H9 (cell line): ENCODE measurements at regions not wholly inside any gene's neighbourhood (a gene's known extent, or its start where the extent isn't known, plus 50 kb on each side); places are given as distances from the start of the nearest gene placed in this dataset.

Source experiments
- DNase-seq: peaks from one replicate; pipeline ENCODE4 v3.0.0-alpha.2; 2017
- H2AFZ ChIP-seq: one replicate; pipeline ENCODE4 v1.6.1; 2013; ENCODE audit warnings: mild to moderate bottlenecking, low read length, control low read depth, moderate library complexity
- H2AK5ac ChIP-seq: 2 replicates; pipeline ENCODE4 v1.6.1; 2013; ENCODE audit warnings: low read length, control low read depth, mixed read lengths; ENCODE audit not compliant: insufficient read length
- H2BK120ac ChIP-seq: one replicate; pipeline ENCODE4 v1.6.1; 2013; ENCODE audit warnings: low read depth, mild to moderate bottlenecking, low read length, control low read depth, inconsistent platforms; ENCODE audit not compliant: poor library complexity, severe bottlenecking
- H2BK12ac ChIP-seq: 2 replicates; pipeline ENCODE4 v1.6.1; 2013; ENCODE audit warnings: low read length, control low read depth, mixed read lengths, low read depth; ENCODE audit not compliant: insufficient read length
- H2BK15ac ChIP-seq: 2 replicates; pipeline ENCODE4 v1.6.1; 2013; ENCODE audit warnings: low read depth, low read length, control low read depth
- H2BK20ac ChIP-seq: one replicate; pipeline ENCODE4 v1.6.1; 2013; ENCODE audit warnings: low read depth, mild to moderate bottlenecking, low read length, control low read depth, inconsistent platforms; ENCODE audit not compliant: poor library complexity, severe bottlenecking
- H2BK5ac ChIP-seq: 2 replicates; pipeline ENCODE4 v1.6.1; 2013; ENCODE audit warnings: low read length, control low read depth, mixed read lengths; ENCODE audit not compliant: insufficient read length
- H3K14ac ChIP-seq: 2 replicates; pipeline ENCODE4 v1.6.1; 2013; ENCODE audit warnings: low read length, control low read depth; ENCODE audit not compliant: insufficient read depth
- H3K18ac ChIP-seq: 2 replicates; pipeline ENCODE4 v1.6.1; 2013; ENCODE audit warnings: low read depth, mild to moderate bottlenecking, mixed read lengths, low read length, control low read depth; ENCODE audit not compliant: insufficient read length
- H3K23ac ChIP-seq: 2 replicates; pipeline ENCODE4 v1.6.1; 2013; ENCODE audit warnings: low read length, control low read depth, mixed read lengths, low read depth; ENCODE audit not compliant: insufficient read length
- H3K23me2 ChIP-seq: 2 replicates; pipeline ENCODE4 v1.6.1; 2013; ENCODE audit warnings: low read depth, mild to moderate bottlenecking, mixed read lengths, low read length, control low read depth; ENCODE audit not compliant: insufficient read length, poor library complexity, severe bottlenecking
- H3K27ac ChIP-seq: 2 replicates; pipeline ENCODE4 v1.5.1; 2013; ENCODE audit warnings: low read length, control low read depth, mixed read lengths, low read depth; ENCODE audit not compliant: insufficient read length
- H3K27me3 ChIP-seq: 2 replicates; pipeline ENCODE4 v1.6.1; 2013; ENCODE audit warnings: low read length, control low read depth, inconsistent platforms; ENCODE audit not compliant: insufficient read depth
- H3K4ac ChIP-seq: 2 replicates; pipeline ENCODE4 v1.6.1; 2013; ENCODE audit warnings: low read depth, mild to moderate bottlenecking, control low read depth, inconsistent platforms, low read length, moderate library complexity
- H3K4me1 ChIP-seq: 2 replicates; pipeline ENCODE4 v1.6.1; 2013; ENCODE audit warnings: low read length, control low read depth, inconsistent platforms; ENCODE audit not compliant: insufficient read depth
- H3K4me2 ChIP-seq: 2 replicates; pipeline ENCODE4 v1.6.1; 2013; ENCODE audit warnings: low read length, control low read depth, mixed read lengths; ENCODE audit not compliant: insufficient read length, insufficient read depth
- H3K56ac ChIP-seq: 2 replicates; pipeline ENCODE4 v1.6.1; 2013; ENCODE audit warnings: low read depth, mild to moderate bottlenecking, mixed read lengths, low read length, control low read depth; ENCODE audit not compliant: insufficient read length
- H3K79me1 ChIP-seq: 2 replicates; pipeline ENCODE4 v1.6.1; 2013; ENCODE audit warnings: low read depth, mild to moderate bottlenecking, moderate library complexity, low read length, control low read depth, inconsistent platforms; ENCODE audit not compliant: insufficient read depth, poor library complexity, severe bottlenecking
- H3K79me2 ChIP-seq: 2 replicates; pipeline ENCODE4 v1.6.1; 2013; ENCODE audit warnings: low read length, control low read depth, inconsistent platforms; ENCODE audit not compliant: insufficient read depth
- H3K9ac ChIP-seq: 2 replicates; pipeline ENCODE4 v1.6.1; 2013; ENCODE audit warnings: low read length, control low read depth, mixed read lengths; ENCODE audit not compliant: insufficient read length; ENCODE audit errors: extremely low read depth
- H3K9me3 ChIP-seq: one replicate; pipeline ENCODE4 v1.6.1; 2013; ENCODE audit warnings: low read depth, low read length, inconsistent platforms; ENCODE audit not compliant: control insufficient read depth
- H3T11ph ChIP-seq: one replicate; pipeline ENCODE4 v1.6.1; 2013; ENCODE audit warnings: mild to moderate bottlenecking, low read length, control low read depth, inconsistent platforms
- H4K20me1 ChIP-seq: one replicate; pipeline ENCODE4 v1.6.1; 2013; ENCODE audit not compliant: control insufficient read depth, insufficient read length, insufficient read depth
- H4K5ac ChIP-seq: 2 replicates; pipeline ENCODE4 v1.6.1; 2013; ENCODE audit warnings: low read depth, mild to moderate bottlenecking, mixed read lengths, low read length, control low read depth; ENCODE audit not compliant: insufficient read length
- H4K8ac ChIP-seq: replicated peaks from 2 replicates; pipeline ENCODE4 v1.6.1; 2013; ENCODE audit warnings: low read length, control low read depth, mixed read lengths, low read depth; ENCODE audit not compliant: insufficient read length
- H4K91ac ChIP-seq: 2 replicates; pipeline ENCODE4 v1.6.1; 2013; ENCODE audit warnings: low read depth, mild to moderate bottlenecking, moderate library complexity, mixed read lengths, low read length, control low read depth; ENCODE audit not compliant: insufficient read length
- H3K27ac Mint-ChIP-seq, 3 experiments: 2 replicates in 2 of 3; 3 replicates in 1 of 3; pipeline ENCODE4 v1.8.0; 2020 to 2021; ENCODE audit warnings: mixed read lengths in 3 of 3, mild to moderate bottlenecking in 1 of 3, moderate library complexity in 1 of 3
- H3K27me3 Mint-ChIP-seq: 2 replicates; pipeline ENCODE4 v1.8.0; 2021; ENCODE audit warnings: low read depth, mild to moderate bottlenecking, moderate library complexity, mixed read lengths
- H3K36me3 Mint-ChIP-seq, 3 experiments: 2 replicates in 2 of 3; 3 replicates in 1 of 3; pipeline ENCODE4 v1.8.0; 2020 to 2021; ENCODE audit warnings: low read depth in 3 of 3, mixed read lengths in 3 of 3; ENCODE audit not compliant: insufficient read depth in 1 of 3
- H3K4me1 Mint-ChIP-seq, 2 experiments: 2 replicates each; pipeline ENCODE4 v1.8.0; 2020; ENCODE audit warnings: mixed read lengths in 2 of 2
- H3K4me3 Mint-ChIP-seq, 2 experiments: 2 replicates in 1 of 2; 3 replicates in 1 of 2; pipeline ENCODE4 v1.8.0; 2020 to 2021; ENCODE audit warnings: mild to moderate bottlenecking in 2 of 2, mixed read lengths in 2 of 2, moderate library complexity in 1 of 2
- H3K9me3 Mint-ChIP-seq, 2 experiments: 2 replicates in 1 of 2; 3 replicates in 1 of 2; pipeline ENCODE4 v1.8.0; 2020; ENCODE audit warnings: mild to moderate bottlenecking in 2 of 2, mixed read lengths in 2 of 2, moderate library complexity in 1 of 2
- WGBS: extraction: QIAGEN DNeasy Blood & Tissue Kit; methylation state at CpG from one replicate; pipeline ENCODE4 v1.1.7; 2013; ENCODE audit warnings: missing lambda C conversion rate, low lambda C conversion rate, mixed read lengths; ENCODE audit not compliant: insufficient read length; ENCODE audit errors: extremely low coverage; 5-methylcytosine and 5-hydroxymethylcytosine counted together
- TF ChIP-seq, protein P1 (sequence below): fragments of 200-600 bp; sonication (generic); conservative IDR thresholded peaks from 3 replicates; pipeline ENCODE4 v1.8.0; 2021; ENCODE audit warnings: antibody characterized with exemption, mild to moderate bottlenecking

DNA sequence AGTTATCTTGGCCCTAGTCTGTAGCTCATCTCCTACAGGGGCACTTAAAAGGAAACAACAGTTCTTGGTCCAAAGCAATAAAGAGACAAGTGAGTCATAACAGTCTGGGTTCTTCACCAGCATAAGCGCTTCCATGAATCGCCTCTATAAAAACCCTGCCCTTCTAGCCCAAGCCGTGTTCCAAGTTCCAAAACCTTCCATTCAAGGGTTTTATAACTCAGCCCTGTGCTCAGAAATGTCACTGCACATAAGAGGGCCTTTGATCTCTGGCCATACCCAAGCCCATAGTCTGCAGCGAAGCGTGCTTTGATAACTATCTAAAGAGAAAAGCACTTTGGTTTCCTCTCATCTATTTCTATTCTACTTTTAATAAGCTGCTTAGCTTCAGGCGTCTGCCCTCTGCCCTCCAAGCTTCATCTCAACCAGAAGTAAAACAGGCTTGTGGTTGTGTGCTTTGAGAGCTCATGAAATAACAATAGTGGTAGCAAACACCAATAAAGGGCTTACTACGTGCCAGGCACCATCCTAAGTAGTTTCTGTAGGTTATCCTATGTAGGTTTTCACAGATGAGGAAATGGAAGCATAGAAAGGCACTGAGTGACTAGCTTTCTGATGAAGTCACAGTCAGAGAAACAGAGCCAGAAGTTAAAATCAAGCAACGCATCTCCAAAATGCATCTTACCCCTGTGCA is 64.0 kb upstream of the AKAP13 start:
- Histone ChIP-seq H3K27ac (no peak overlapping the region), H2BK5ac (no peak overlapping the region), H4K8ac (no peak overlapping the region), H3K9ac (no peak overlapping the region), H2BK12ac (no peak overlapping the region), H3K18ac (no peak overlapping the region), H3K56ac (no peak overlapping the region), H2AK5ac (no peak overlapping the region), H2AFZ (no peak overlapping the region), H3K14ac (no peak overlapping the region), H3K79me2 (no peaks in the 10 kb centered on the region), H3K4me1 (peaks cover 5% of the 10 kb centered on the region; the same call in 1 of the 2 replicates), H3K23ac (no peak overlapping the region), H4K91ac (no peak overlapping the region), H3T11ph (no peak overlapping the region), H4K5ac (no peak overlapping the region), H3K27me3 (no peaks in the 10 kb centered on the region), H3K9me3 (no peaks in the 10 kb centered on the region), H2BK20ac (no peak overlapping the region), H4K20me1 (no peaks in the 10 kb centered on the region), H3K23me2 (no peaks in the 10 kb centered on the region), H3K79me1 (no peaks in the 10 kb centered on the region), H3K4ac (no peak overlapping the region), H2BK15ac (no peak overlapping the region), H3K4me2 (no peak overlapping the region), H2BK120ac (no peak overlapping the region)
- Mint-ChIP-seq H3K36me3 (no peaks in the 10 kb centered on the region; a peak in 1 of 7 replicates), H3K9me3 (peaks cover 2 to 3% of the 10 kb centered on the region in 2 experiments; a peak in 3 of 5 replicates), H3K4me1 (peaks cover 9 to 14% of the 10 kb centered on the region in 2 experiments), H3K27me3 (no peaks in the 10 kb centered on the region), H3K4me3 (no peak overlapping the region), H3K27ac (no peak overlapping the region)
- TF ChIP-seq, protein P1, sequence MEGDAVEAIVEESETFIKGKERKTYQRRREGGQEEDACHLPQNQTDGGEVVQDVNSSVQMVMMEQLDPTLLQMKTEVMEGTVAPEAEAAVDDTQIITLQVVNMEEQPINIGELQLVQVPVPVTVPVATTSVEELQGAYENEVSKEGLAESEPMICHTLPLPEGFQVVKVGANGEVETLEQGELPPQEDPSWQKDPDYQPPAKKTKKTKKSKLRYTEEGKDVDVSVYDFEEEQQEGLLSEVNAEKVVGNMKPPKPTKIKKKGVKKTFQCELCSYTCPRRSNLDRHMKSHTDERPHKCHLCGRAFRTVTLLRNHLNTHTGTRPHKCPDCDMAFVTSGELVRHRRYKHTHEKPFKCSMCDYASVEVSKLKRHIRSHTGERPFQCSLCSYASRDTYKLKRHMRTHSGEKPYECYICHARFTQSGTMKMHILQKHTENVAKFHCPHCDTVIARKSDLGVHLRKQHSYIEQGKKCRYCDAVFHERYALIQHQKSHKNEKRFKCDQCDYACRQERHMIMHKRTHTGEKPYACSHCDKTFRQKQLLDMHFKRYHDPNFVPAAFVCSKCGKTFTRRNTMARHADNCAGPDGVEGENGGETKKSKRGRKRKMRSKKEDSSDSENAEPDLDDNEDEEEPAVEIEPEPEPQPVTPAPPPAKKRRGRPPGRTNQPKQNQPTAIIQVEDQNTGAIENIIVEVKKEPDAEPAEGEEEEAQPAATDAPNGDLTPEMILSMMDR = no peak
- DNase-seq = no peak
- no CpG with 5 or more reads among the region's 8 CpGs for WGBS
